ENCODE measurements at regions not wholly inside any gene's neighbourhood (a gene's known extent, or its start where the extent isn't known, plus 50 kb on each side); places are given as distances from the start of the nearest gene placed in this dataset.

DNA sequence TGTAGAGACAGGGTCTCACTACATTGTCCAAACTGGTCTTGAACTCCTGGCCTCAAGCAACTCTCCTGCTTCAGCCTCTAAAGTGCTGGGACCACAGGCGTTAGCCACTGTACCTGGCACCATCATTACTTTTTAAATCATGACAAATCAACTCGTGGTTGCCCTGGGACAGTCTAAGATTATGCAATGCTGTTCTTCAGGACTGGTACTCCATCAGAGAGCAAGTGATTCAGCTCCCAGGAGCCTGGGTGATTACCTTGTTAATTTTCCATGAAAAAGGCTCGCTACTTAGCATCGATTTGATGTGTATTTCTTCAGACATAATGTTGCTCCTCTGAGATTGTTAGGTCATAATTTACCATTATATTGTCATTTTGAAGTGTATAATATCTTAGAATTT is 158.9 kb upstream of the STEAP4 start:
- TF ChIP-seq POLR2A (IDR thresholded peaks at IDR 0.05; ENCODE audit: low read depth, low read length) (no peak), MYC (IDR thresholded peaks at IDR 0.05; ENCODE audit: low read depth, low read length) (no peak), EZH2 (IDR thresholded peaks at IDR 0.05; ENCODE audit: borderline replicate concordance, low read depth, low read length, severe bottlenecking) (no peak), POLR2AphosphoS5 (IDR thresholded peaks at IDR 0.05; ENCODE audit: insufficient read depth, low read depth, low read length) (no peak), JUN (IDR thresholded peaks at IDR 0.05; ENCODE audit: borderline replicate concordance, insufficient read depth, insufficient read length, low read depth) (no peak), GATA2 (IDR thresholded peaks at IDR 0.05; ENCODE audit: insufficient read depth, insufficient read length, low read depth, low read length) (no peak)
- TF ChIP-seq, protein P1, sequence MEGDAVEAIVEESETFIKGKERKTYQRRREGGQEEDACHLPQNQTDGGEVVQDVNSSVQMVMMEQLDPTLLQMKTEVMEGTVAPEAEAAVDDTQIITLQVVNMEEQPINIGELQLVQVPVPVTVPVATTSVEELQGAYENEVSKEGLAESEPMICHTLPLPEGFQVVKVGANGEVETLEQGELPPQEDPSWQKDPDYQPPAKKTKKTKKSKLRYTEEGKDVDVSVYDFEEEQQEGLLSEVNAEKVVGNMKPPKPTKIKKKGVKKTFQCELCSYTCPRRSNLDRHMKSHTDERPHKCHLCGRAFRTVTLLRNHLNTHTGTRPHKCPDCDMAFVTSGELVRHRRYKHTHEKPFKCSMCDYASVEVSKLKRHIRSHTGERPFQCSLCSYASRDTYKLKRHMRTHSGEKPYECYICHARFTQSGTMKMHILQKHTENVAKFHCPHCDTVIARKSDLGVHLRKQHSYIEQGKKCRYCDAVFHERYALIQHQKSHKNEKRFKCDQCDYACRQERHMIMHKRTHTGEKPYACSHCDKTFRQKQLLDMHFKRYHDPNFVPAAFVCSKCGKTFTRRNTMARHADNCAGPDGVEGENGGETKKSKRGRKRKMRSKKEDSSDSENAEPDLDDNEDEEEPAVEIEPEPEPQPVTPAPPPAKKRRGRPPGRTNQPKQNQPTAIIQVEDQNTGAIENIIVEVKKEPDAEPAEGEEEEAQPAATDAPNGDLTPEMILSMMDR (IDR thresholded peaks at IDR 0.05; ENCODE audit: extremely low read depth in 1 of 2, insufficient read depth in 1 of 2, low read depth in 1 of 2, low read length in 2 of 2) = no peak
- TF ChIP-seq, protein P2, sequence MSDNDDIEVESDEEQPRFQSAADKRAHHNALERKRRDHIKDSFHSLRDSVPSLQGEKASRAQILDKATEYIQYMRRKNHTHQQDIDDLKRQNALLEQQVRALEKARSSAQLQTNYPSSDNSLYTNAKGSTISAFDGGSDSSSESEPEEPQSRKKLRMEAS (IDR thresholded peaks at IDR 0.05; ENCODE audit: insufficient read depth, insufficient read length) = no peak
